ENCODE measurements at regions not wholly inside any gene's neighbourhood (a gene's known extent, or its start where the extent isn't known, plus 50 kb on each side); places are given as distances from the start of the nearest gene placed in this dataset.

GRCh38 chr11:45530111-45530510, 135.3 kb downstream of the CHST1 start:
- no peak for TF ChIP-seq CTCF (IDR thresholded peaks at IDR 0.05; ENCODE audit: low read depth, low read length, missing input control)
- TF ChIP-seq RAD21 (IDR thresholded peaks at IDR 0.05), result no peak
- TF ChIP-seq REST (IDR thresholded peaks at IDR 0.05), result no peak
- no peak for TF ChIP-seq GABPA (IDR thresholded peaks at IDR 0.05 in 1 of 2, conservative IDR thresholded peaks at IDR 0.05 in 1 of 2)
- TF ChIP-seq TAF1 (conservative IDR thresholded peaks at IDR 0.05), result no peak
- no peak for TF ChIP-seq FOXA1 (IDR thresholded peaks at IDR 0.05)
- no peak for TF ChIP-seq ATF3 (IDR thresholded peaks at IDR 0.05)

Data from liver (tissue), 3 donors.